ENCODE measurements at regions not wholly inside any gene's neighbourhood (a gene's known extent, or its start where the extent isn't known, plus 50 kb on each side); places are given as distances from the start of the nearest gene placed in this dataset.
"Not testable (repeated sequence)": the region's sequence is repeated elsewhere in the genome, so short reads cannot be mapped to it uniquely, and the experiment has no call there.

DNA sequence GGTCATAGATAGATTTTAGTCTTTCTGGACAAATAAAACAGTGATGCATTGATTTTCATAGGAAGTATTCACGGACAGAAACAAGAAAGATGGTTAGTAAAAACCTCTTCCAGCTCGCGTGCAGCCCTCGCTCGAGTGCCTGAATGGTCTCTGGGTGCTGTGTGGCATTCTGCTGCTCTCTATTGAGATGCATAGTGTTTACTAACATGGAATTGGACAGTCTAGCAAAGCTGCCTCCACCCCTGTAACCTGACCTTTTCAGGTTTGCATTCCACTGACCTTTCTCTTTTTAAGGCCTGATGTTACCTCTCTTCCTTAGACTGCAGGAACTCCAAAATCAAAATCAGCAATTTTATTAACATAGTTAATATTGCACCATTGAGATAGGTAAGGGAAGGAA is 643.4 kb downstream of the JRKL start:
- DNase-seq, result no peak

DNA sequence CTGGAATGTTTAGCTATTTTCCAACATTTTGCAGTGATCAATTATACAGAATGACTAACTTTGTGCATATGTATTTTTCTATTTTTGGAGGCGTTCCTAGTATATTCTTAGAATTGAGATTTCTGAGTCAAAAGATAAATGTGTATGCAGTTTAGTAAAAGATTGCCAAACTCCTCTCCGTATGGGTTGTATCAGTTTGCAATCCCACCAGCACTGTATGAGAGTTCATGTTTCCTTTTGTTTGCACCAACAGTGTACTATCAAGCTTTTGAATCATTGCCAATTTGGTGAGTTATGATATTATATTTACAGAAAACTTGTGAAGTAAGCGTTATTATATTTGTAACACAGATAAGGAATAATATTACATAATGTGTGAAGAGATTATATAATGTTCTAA is 658.7 kb downstream of the JRKL start:
- DNase-seq, result no peak

DNA sequence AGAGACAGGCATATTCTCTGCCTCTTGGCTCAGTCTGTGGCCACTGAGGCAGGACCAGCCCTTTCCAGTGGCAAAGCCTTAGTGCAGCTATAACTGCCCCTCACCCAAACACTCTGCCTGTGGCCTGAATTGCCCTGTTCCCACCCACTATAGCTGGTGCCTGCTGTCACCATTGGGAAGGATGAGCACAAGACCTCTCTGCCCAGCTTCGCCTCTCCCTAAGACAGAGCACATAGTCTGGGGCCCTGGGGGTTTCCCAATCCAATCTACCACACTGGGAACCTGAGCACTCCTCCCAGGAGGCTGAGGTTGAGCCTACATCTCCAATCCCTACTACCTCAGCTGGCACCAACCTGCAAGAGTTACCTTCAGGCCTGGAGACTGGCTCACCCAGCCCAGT is 670.4 kb downstream of the JRKL start:
- DNase-seq, result no peak

DNA sequence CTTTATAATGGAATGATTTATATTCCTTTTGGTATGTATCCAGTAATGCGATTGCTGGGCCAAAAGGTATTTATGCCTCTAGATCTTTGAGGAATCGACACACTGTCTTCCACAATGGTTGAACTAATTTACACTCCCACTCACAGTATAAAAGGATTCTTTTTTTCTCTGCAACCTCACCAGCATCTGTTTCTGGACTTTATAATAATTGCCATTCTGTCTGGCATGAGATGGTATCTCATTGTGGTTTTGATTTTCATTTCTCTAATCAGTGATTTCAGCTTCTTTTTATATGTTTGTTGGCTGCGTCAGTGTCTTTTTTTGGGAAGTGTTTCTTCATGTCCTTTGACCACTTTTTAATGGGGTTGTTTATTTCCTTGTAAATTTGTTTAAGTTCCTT is 679.3 kb downstream of the JRKL start:
- DNase-seq, result no peak

DNA sequence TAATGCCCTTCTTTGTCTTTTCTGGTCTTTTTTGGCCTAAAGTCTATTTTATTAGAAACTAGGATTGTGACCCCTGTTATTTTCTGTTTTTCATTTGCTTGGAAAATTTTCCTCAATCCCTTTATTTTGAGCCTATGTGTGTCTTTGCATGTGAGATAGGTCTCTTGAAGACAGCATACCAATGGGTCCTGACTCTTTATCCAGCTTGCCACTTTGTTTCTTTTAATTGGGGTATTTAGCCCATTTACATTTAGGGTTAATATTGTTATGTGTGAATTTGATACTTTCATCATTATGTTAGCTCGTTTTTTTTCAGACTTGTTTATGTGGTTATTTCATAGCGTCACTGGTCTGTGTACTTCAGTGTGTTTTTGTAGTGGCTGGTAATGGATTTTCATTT is 682.6 kb downstream of the JRKL start:
- no peak for DNase-seq

DNA sequence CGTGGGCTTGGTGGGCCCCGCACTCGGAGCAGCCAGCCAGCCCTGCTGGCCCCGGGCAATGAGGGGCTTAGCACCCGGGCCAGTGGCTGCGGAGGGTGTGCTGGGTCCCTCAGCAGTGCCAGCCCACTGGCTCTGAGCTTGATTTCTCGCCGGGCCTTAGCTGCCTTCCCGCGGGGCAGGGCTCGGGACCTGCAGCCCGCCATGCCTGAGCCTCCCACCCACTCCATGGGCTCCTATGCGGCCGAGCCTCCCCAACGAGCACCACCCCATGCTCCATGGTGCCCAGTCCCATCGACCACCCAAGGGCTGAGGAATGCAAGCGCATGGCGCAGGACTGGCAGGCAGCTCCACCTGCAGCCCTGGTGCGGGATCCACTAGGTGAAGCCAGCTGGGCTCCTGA is 686.9 kb downstream of the JRKL start:
- not testable (repeated sequence) for DNase-seq

DNA sequence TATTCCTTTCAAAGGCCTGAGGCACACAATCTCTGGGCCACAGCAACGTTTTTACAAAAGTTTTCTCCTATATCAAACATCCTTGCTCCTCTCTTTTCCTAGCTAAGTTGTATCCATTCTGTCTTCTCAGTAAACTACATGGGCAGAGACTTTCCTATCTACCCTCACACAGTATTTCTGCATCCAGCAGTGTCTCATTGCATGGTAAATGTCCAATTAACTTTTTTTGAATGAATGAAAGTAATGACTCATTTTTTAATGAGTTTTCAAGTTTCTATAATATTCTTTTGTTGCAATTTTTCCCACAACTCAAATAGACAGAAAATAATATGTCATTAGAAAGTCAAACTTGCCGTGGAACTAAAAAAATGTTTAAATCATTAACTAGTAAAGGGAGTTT is 688.6 kb downstream of the JRKL start:
- no peak for DNase-seq

DNA sequence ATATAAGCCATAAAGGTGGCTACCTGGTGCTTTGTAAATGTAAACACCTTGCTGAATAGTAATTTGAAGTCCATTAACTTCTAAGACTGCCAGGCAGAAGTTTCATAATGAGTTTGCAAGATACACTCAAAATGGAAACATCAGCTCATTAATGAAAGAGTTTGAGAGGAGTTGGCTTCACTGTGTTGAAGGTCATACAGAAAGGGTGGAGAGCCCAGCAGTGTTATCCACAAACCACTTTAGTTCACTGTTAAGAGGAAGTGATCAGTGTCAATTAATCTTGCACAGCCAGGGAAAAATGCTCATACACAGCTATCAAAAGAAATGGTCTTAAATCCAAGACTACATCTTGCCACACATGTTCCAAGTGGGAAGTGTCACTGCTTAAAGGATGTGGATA is 689.4 kb downstream of the JRKL start:
- DNase-seq, result no peak

DNA sequence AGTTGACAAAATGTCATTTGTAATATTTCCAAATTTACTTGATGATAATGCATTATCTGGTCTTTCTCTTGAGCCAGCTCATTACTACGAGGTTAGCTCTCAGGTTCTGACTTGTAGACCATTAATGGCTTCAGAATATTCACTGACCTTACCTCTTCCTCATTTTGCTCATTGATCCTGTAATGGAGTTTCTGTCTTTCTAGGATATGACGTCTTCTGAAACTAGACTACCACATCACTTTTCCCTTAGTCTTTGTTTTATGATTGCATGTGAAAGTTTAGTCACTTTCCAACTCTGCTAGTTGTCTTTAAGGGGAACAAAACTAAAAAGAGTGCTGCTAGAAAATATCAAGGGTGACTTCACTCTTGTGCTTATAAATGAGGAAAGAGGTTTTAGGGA is 697.6 kb downstream of the JRKL start:
- DNase-seq, result no peak

DNA sequence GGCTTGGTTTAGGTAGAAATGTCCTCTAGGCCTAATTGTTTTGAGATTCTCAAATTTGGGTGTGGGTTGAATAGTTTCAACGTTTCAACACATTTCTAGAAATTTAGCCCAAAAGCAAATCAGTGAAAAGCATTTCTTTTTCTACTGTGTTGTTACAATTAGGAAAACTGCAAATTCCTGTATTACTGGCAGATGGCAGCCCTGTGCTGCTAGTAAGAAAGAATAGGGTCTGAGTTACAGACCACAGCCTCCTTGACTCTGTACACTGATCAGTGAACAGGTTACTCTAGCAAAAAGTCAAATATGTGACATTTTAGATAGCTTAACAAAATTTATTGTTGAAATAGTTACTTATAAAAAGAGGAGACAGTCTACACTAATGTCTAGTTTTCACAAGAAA is 703.0 kb downstream of the JRKL start:
- no peak for DNase-seq

DNA sequence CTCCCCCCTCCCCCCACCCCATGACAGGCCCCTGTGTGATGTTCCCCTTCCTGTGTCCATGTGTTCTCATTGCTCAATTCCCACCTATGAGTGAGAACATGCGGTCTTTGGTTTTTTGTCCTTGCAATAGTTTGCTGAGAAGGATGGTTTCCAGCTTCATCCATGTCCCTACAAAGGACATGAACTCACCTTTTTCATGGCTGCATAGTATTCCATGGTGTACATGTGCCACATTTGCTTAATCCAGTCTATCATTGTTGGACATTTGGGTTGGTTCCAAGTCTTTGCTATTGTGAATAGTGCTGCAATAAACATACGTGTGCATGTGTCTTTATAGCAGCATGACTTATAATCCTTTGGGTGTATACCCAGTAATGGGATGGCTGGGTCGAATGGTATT is 712.4 kb downstream of the JRKL start:
- not testable (repeated sequence) for DNase-seq

DNA sequence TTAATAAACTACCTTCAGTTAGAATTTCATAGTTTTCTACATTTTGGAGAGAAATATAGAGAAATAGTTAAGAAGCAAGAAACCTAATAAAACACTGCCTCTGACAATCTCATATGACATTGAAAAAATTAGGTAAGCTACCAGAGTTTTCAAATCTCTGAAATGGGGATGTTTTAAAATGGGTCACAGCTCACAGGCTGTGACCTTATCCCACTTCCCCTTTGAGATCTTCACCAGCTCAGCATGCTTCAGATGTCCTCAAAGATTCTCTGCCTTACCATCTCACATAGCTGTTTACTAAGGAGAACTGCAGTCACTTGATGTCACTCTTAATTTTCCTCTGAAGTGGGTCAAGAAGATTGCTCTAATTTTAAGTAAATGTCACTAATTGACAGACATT is 717.8 kb downstream of the JRKL start:
- DNase-seq, result no peak

DNA sequence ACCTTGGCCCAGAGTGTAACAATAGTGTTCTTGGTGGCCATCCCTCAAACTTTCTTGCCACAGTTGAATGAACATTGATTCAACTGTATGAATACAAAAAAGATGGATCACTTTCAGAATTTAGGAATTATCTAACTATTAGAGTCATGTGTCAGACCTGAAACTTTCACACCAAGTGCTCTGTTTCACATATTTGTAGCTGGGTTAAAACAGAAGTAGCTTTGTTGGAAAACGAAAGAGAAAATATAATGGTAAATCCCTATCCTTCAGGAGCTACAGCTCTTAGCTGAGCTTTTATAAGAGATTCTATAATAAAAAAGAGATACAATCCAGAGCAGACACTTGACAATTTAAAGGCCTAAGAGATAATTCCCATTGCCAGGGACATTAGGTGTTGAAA is 719.3 kb downstream of the JRKL start:
- no peak for DNase-seq

DNA sequence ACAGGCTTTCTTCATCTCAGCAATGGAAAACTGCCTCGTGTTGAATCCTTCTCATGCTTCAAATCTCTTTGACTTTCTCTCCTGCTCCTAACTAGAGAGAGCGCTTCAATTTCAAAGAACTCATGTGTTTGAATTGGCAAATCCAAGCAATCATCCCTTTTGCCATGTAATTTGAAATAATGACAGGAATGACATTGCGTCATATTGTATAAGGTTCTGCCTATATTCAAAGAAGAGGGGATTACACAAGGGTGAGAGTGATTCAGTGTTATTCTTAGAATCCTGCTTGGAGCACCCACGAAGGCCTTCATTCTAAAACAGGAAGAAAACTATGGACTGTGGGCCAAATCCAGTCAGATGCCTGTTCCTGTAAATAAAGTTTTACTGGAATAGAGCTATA is 720.6 kb downstream of the JRKL start:
- no peak for DNase-seq

DNA sequence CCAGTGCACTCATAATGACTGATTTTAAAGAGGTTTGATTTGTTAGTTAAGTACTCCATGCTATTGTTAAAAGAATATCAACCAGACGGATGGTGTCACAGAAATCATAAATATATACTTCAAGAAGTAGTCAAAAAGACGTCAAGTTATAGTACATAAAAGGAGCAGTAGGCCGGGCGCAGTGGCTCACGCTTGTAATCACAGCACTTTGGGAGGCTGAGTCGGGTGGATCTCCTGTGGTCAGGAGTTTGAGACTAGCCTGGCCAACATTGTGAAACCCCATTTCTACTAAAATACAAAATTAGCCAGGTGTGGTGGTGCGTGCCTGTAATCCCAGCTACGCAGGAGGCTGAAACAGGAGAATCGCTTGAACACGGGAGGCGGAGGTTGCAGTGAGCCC is 721.7 kb downstream of the JRKL start:
- no peak for DNase-seq

DNA sequence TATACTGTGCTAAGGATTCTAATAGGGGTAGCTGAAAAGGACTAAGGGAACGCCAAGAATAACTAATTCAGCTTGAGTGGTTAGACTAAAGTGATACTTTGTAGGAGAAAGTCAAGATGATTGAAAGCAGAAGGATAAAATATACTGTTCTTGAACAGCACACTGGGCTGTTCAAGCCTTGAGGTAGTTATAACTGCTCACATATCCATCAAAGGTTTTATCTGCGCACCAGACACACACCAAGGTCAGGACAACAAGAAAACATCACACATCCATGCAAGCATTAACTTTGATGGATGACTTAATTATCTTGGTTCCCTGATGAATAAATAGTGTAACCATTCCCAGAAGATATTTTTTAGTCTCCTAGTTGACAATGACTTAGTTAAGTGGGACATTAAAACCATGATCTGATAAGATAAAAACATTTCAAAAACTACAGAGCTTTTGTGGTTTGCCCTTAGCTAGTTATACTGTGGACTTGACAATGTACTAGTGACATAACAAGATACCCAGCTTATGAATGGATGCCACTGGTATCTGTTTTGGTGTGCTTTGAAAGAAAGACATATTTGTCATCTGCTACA is 728.9 kb downstream of the JRKL start:
- no peak for DNase-seq

DNA sequence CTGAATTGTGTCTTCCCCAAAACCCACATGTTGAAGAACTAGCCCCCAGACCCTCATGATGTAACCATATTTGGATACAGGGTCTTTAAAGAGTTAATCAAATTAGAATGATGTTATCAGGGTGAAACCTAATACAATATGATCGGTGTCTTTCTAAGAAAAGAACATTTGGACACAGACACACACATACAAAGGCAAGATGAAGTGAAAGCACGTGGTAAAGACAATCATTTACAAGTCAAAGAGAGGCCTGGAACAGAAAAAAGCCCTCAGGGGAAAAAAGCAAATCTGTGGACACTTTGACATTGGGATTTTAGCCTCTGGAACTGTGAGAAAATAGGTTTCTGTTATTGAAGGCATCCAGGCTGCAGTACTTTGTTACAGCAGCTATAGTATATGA is 733.4 kb downstream of the JRKL start:
- no peak for DNase-seq

DNA sequence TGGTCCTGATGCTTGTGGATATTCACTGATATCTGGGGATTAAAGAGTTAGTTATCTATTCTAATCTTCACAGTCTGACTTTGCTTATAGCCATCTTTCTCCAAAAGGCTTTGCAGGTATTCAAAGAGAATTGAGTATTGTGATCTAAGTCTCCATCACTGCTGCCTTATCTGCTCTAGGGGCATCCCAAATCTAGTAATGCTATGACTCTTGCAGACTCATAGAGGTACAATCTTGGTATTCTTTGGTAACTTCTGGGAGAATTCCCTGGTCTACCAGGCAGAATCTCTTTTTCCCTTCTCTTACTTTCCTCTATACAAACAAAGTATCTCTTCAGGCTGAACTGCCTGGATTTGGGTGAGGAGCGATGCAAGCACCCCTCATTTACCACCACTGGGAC is 746.3 kb downstream of the JRKL start:
- no peak for DNase-seq

DNA sequence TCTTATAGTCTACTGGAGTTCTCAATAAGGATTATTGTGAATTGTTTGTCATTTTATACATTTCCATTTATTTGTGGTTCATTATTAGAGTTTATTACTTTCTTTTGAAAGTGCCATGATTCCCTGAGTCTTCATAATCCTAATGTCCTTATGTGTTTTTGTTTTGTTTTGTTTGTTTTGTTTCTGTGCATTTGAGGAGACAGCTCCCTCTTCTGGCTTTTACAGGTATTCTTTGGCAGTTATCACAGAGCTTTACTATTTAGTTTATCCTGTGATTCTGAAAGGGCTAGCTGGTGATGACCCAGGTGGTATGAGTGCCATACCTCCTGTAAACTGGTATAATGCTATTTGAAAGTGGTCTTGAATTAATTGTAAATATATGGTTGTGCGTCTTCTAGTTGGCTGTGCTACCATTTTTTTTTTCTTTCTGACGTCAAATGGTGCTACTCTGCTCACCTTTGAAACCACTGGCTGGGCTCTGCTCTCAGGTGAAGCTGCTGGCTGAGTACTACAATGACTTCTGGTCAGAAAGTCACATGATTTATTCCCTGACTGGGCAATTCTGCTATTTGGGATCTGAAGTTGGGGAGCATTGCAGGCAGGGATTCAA is 751.2 kb downstream of the JRKL start:
- DNase-seq, result no peak

DNA sequence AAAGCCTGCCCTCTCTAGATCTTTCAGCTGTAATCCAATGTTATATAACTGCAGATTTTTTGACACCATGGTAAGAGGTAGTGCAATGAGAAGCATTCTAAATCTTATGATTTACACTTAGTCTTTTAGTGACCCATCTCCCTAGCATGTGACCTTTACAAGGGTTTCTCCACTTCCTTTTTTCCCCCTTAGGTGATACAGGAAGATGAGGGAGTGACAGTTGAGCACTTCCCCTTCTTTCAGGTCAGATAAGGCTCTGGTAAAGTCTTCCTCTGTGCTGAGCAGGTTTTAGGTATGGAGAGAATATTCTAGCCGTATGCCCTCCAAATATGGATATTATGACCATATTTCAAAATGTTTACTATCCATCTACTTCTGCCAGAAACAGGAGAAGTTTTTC is 753.6 kb downstream of the JRKL start:
- no peak for DNase-seq

DNA sequence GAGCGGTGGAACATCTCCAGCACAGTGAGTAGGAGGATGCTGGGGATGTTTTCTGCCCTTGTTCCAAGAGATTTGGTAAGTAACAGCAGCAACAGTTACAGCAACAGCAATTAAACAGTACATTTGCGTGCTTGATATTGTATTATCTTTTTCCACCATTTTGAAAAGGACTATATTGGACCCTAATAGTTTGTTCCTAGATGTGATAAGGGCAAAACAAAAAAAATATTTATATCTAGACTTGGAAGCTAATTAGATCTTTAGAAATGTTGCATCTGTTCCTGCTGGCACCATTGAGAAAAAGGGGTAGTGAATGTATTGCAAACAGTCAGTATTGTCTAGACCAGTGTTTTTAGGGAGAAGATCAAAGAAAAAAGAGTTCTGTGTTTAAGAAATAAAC is 759.9 kb downstream of the JRKL start:
- DNase-seq, result no peak

DNA sequence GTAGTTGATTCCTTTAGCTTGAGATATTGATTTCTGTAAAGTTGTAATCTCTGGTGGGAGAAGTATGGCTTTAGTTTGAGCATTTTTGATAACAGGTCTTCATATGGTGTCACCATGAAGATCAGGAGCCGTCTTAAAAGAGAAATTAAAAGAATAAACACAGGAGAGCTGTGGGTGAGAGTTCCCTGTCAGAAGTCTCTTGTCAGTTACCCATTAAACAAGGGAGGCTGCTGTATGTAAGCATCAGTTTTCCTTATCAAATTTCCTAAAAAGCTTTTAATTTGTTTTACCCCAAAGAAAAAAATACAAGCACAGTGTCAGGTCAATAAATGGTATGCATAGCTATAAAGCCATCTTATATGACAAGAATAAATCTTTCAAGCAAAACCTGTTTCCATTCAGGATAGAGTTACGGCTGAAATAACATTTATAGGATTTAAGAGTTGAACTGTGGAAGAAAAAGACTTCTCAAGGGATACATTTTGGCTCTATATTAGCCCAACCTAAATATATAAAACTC is 767.5 kb downstream of the JRKL start:
- DNase-seq, result no peak

DNA sequence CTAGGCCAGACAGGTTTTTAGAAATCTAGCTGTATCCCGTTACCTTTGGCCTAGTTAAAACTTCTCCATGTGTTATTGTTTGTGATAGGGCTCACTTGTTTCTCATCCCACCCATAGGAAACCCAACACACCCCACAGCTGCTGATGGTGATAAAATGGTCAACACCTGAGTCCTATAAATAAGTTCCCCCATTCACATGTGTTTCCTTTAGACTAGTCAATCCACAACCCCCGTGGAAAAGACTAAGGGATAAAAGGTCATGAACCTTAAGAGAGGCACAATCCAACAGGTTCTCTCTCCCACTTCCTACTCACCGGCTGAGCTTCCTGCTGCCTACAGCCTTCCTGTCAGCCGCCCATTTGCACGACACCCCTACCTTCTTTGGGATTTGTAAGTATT is 768.4 kb downstream of the JRKL start:
- no peak for DNase-seq

DNA sequence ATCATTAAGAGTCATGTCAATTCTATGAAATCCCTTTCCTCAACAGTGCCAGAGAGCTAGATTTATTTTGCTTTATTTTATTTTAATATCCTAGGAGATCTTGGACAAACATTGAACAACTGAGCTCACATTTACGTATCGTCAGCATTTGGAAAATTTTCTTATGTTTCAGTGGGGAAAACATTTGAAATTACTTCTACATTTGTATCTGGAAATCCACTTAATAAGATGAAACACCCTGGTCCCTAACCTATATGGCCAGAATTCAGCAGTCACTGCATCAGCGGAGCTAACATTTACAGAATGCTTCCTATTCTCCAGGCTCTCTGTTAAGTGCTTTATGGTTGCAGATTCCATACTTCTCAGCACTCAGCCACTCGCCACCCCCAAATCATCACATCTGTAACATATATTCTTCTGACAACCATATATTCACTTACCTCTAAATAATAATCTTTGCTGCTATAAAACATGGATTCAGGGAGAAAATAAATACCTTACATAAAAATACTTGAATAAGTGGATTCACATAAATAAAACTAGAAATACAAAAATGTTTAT is 773.9 kb downstream of the JRKL start:
- no peak for DNase-seq
